ENCODE measurements at regions not wholly inside any gene's neighbourhood (a gene's known extent, or its start where the extent isn't known, plus 50 kb on each side); places are given as distances from the start of the nearest gene placed in this dataset.

DNA sequence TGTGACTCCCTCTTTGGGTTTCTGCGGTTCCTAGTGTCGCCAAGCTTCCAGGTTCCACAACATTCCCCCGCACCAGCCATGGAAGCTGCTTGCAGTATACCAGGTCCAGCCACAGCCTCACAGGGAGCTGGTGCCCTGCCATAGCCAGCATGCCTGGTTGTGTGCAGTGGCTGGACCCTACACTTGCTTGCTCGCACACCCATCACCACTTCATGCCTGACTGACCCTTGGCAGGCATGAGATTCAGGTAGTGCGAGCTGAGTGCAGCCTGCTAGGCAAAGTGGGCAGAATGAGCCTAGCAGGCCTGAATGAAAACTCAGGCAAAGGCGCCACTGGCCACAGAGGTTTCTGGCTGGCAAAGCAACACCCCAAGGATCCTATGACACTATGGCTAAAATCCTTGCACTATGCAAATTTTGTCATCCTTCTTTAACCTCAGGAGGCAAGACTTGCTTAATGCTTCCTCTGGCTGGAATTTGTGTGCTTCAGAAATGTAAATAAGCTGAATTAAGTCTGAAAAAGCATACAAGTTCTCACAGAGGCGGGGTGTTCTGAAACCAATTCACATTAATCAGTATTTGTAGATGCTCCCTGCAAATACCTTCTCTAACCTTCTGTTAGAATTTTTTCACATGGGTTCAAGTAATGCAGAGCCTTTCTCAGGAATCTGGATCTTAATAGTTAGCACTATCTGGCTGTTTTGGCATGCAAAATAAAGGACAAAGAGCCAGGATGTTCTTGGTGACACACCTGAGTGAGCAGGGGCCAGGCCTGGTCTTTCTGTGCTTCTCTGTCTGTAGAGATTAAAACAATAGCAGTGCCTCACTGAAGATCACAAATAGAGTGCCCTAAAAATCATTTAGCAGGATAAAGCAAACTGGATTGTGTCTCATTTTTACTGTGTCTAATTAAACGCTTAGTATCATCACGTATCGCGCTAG lies 256.9 kb downstream of the GPATCH2 start:
- DNase-seq (ENCODE audit: low spot score): no peak
- no peak for ATAC-seq

- ATAC-seq (no peak), DNase-seq (ENCODE audit: low spot score) (no peak)
Measured at GRCh38 chr1:217372049-217372970, 258.6 kb downstream of the GPATCH2 start.

DNA sequence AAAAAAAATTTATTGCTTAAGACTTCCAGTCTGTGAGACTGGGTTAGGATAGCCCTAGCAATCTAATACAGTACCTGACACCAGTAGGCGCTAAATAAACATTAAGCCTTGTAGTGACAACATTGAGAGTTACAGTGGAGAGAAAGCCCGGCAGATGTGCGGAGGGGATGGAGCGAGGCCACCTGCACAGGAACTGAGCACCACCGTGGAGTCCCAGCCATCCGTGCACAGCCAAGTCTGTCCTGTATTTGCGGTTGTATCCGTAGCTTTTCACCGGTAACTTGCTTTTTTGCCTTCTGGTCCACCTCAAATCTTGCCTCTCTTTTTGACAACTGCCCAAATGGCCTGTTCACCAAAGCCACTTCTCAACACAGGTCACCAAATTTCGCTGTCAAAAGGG lies 260.1 kb downstream of the GPATCH2 start:
- DNase-seq (ENCODE audit: low spot score): no peak
- no peak for ATAC-seq

DNA sequence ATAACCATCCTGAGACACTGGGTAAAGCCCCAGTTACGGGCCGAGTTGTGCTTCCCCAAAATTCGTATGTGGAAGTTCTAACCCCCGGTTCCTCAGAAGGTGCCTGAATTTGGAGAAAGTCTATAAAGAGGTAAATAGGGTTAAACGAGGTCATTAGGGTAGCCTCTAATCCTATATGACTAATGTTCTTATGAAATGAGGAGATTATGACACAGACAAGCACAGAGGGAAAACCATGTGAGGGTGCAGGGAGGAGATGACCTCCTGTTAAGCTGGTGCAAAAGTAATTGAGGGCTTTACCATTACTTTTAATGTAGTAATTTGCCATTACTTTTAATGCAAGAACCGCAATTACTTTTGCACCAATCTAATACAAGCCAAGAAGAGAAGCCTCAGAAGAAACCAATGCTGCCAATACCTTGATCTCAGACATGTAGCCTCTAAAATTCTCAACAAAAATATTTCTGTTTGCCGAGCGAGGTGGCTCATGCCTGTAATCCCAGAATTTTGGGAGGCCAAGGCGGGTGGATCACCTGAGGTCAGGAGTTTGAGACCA lies 260.8 kb downstream of the GPATCH2 start:
- DNase-seq (ENCODE audit: low spot score) (no peak), ATAC-seq (no peak)

DNA sequence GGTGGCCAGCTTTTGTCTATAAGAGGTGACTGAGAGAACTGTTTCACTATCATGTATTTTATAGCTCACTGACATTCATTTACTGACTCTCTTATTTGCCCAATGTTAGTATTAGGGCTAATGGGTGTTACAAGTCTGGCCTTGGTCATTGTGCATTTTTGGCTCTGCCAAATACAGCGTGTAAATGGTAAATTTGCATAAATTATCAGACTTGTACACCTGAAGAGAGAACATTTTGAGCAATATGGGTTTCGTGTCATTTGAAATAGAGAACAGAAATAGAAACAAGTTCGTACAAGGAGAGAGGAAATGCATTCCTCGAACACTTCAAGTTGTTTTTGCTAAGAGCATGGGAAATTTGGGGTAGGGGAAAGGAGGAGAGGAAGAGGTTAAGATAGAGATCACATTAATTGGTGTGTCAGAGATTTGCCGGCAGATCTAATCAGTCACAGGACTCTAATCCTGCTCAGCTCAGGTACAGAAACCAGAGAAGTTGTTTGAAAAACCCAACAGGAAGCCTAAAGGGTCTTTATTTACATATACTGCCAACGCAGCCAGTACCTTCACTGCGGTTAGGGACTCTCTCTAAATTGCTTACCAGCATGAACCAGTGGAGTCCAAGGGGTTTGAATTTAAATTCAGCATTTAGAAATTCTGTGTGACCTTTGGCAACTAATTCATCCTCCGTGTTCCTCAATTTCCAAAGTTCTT lies 261.5 kb downstream of the GPATCH2 start:
- DNase-seq (ENCODE audit: low spot score) (no peak), ATAC-seq (no peak)

DNA sequence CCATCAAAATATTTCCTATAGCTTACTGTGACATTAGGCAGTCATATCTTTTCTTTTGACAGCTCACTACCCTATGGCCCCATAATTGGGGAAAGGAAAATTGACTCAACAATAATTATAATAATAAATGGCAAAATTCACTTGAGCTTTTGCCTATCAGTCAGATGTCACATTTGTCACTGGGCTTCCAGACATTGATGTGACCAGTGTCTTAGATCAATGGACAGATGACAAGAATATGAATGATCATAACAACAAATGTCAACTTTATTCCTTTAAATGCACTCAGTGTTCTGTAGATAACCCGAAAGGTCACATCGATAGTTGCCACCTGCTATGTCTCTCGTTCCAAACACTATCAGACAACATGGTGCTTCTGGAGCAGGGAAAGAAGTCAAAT lies 266.7 kb downstream of the GPATCH2 start:
- DNase-seq (ENCODE audit: low spot score): no peak
- no peak for ATAC-seq

DNA sequence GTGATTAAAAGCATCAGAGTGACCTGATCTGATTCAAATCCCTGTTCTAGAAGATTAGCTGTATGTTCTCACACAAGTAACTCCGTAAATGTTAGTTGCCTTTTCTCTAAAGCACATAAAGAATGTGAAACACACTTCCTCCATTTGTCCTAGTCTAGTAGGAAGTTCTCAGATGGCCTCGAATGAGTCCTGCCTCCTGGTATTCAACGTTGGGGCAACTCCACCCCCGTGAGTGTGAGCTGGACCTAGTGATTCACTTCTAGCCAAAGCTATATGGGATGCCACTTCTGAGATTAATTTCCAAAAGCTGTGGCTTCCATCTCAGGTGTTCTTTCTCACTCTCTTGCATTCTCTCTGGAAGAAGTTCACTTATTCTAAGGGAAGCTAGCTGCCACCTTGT lies 267.6 kb downstream of the GPATCH2 start:
- ATAC-seq: no peak
- DNase-seq (ENCODE audit: low spot score): no peak

DNA sequence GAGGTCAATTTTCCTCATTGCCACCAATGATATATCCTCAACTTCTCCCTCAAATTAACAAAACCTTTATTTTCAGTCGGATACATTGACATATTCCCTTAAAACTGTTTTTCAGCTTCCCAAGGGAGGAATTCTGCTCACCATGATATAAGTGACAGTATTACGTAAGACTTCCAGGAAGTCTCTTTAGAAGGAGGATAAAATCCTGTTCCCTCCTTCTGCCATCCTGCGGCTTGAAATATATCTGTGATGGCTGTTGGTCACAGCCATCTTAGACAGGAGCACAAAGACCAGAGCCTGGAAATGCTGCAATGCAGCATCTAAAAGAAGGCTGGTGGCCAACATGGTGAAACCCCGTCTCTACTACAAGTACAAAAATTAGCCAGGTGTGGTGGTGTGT lies 270.4 kb downstream of the GPATCH2 start:
- ATAC-seq: no peak
- DNase-seq (ENCODE audit: low spot score): no peak

DNA sequence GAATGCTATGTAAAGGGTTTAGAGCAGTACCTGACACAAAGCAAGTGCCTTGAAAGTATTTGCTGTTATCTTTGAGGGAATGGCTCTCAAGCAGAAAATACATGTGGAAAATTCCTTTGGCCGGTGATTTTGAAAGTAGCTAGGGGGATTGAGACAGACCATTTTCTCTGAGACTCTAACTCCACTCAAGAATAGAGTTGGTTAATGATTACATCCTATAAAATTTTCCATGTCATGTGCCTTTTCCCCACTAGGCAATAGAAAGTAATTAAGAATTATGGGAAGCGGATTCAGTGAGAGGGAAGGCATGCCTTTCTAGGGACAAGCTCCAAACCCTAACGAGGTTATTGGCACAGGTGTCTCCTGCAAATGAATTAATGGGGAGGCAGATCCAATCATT lies 276.0 kb downstream of the GPATCH2 start:
- no peak for DNase-seq (ENCODE audit: low spot score)
- no peak for ATAC-seq

- DNase-seq (ENCODE audit: low spot score): no peak
- no peak for ATAC-seq
Measured at GRCh38 chr1:217348960-217349664, 281.8 kb downstream of the GPATCH2 start.

- no peak for ATAC-seq
- no peak for DNase-seq (ENCODE audit: low spot score)
Measured at GRCh38 chr1:217344712-217345111, 286.2 kb downstream of the GPATCH2 start.

GRCh38 chr1:217343907-217344306 lies 287.0 kb downstream of the GPATCH2 start:
- no peak for ATAC-seq
- no peak for DNase-seq (ENCODE audit: low spot score)

GRCh38 chr1:217342105-217342504 lies 288.8 kb downstream of the GPATCH2 start:
- DNase-seq (ENCODE audit: low spot score) (no peak), ATAC-seq (no peak)

DNA sequence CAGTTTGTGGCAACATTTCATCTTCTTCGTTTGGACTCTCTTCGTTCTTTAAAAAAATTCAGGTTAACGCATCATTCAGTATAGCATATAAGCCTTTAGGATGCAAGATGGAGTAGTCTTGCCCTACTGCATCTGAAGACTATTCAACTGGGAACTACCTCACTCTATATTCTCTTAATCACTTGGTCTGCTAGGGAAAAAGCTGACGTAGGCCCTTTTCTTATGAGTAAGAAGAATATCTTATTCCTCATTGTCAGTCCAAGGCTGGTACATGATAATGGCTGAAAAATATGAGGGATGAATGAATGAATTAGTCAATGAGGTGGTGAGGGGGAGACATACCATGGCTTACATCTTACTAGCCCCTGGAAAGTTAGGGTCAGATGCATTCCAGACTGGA lies 294.2 kb downstream of the GPATCH2 start:
- ATAC-seq: no peak
- DNase-seq (ENCODE audit: low spot score): no peak

DNA sequence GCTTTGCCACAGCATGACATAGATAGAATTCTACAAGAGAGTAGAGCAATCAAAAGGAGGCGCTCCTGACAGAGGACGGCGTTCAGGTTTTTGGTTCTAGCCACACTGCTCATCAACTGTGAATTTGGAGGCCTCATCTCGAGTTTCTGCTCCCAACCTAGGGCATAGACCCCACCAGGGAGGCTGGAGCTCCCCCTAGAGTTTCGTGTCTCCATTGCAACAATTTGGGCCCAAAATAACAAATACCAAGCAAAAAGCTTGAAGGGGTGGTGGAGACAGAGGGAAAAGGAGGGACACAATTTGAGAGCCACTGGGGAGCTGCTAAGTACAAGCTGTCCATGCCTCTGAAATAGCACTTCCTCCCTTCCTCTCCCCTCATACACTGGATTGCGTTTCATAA lies 297.0 kb downstream of the GPATCH2 start:
- DNase-seq (ENCODE audit: low spot score) (no peak), ATAC-seq (peak; percentile 37)

- DNase-seq (ENCODE audit: low spot score) (no peak), ATAC-seq (no peak)
Measured at GRCh38 chr1:217332431-217333065, 298.3 kb downstream of the GPATCH2 start.

- ATAC-seq: no peak
Measured at GRCh38 chr1:217331698-217332097, 299.2 kb downstream of the GPATCH2 start.

GRCh38 chr1:217327901-217328300 lies 303.0 kb downstream of the GPATCH2 start:
- no peak for DNase-seq (ENCODE audit: low spot score)
- no peak for ATAC-seq

More at GRCh38 chr1:217331698-217332097, 299.2 kb downstream of the GPATCH2 start:
- no peak for DNase-seq (ENCODE audit: low spot score)

- DNase-seq (ENCODE audit: low spot score): no peak
- ATAC-seq: no peak
Measured at GRCh38 chr1:217322834-217323233, 308.1 kb downstream of the GPATCH2 start.

GRCh38 chr1:217315346-217315745 lies 315.5 kb downstream of the GPATCH2 start:
- DNase-seq (ENCODE audit: low spot score) (no peak), ATAC-seq (no peak)
